AG09319 (cell line): ENCODE measurements at regions not wholly inside any gene's neighbourhood (a gene's known extent, or its start where the extent isn't known, plus 50 kb on each side); places are given as distances from the start of the nearest gene placed in this dataset.

Source experiments
- DNase-seq: peaks from one replicate; pipeline ENCODE4 v3.0.0-alpha.2; 2010; ENCODE audit warnings: low read depth; ENCODE audit errors: extremely low read depth
- CTCF ChIP-seq: IDR thresholded peaks from 2 replicates; pipeline ENCODE4 v1.5.1; 2011; ENCODE audit warnings: low read depth, mild to moderate bottlenecking, inconsistent platforms, low read length, moderate library complexity

- TF ChIP-seq CTCF: no peak
- no peak for DNase-seq
Measured at GRCh38 chr2:66382091-66382490, 52.8 kb upstream of the MEIS1 start.

- no peak for DNase-seq
- no peak for TF ChIP-seq CTCF
Measured at GRCh38 chr2:66379473-66379872, 55.5 kb upstream of the MEIS1 start.

GRCh38 chr2:66377832-66378231 is 57.1 kb upstream of the MEIS1 start:
- TF ChIP-seq CTCF: no peak
- no peak for DNase-seq

- TF ChIP-seq CTCF: no peak
- no peak for DNase-seq
Measured at GRCh38 chr2:66370824-66371223, 64.1 kb upstream of the MEIS1 start.

GRCh38 chr2:66366619-66367018 is 68.3 kb upstream of the MEIS1 start:
- no peak for DNase-seq
- no peak for TF ChIP-seq CTCF

GRCh38 chr2:66364495-66365333 is 70.2 kb upstream of the MEIS1 start:
- TF ChIP-seq CTCF: no peak
- DNase-seq: peak; percentile 18

GRCh38 chr2:66362701-66363100 is 72.2 kb upstream of the MEIS1 start:
- TF ChIP-seq CTCF: no peak
- DNase-seq: no peak
